GM23338 (cell line): ENCODE measurements at regions not wholly inside any gene's neighbourhood (a gene's known extent, or its start where the extent isn't known, plus 50 kb on each side); places are given as distances from the start of the nearest gene placed in this dataset.

Experiments
- ATAC-seq: fragments of 200-7000 bp; cut with Tn5 transposase; 3 replicates; pipeline ENCODE4 v1.9.1; 2020
- DNase-seq: peaks from one replicate; pipeline ENCODE4 v3.0.0-alpha.2; 2015; ENCODE audit warnings: low spot score
- H2AFZ ChIP-seq: fragments of 200-600 bp; sonication (generic); 2 replicates; pipeline ENCODE4 v1.8.0; 2016; ENCODE audit warnings: antibody characterized with exemption, mild to moderate bottlenecking, moderate library complexity
- H3F3A ChIP-seq: fragments of 200-600 bp; sonication (generic); replicated peaks from 2 replicates; pipeline ENCODE4 v1.8.0; 2017; ENCODE audit warnings: antibody characterized with exemption, mixed run types, low read depth
- H3K27ac ChIP-seq: fragments of 200-600 bp; sonication (generic); 2 replicates; pipeline ENCODE4 v1.6.1; 2016; ENCODE audit warnings: low read depth
- H3K27me3 ChIP-seq: fragments of 200-600 bp; sonication (generic); 2 replicates; pipeline ENCODE4 v1.8.0; 2016; ENCODE audit warnings: mild to moderate bottlenecking, mixed run types, moderate library complexity; ENCODE audit not compliant: insufficient read depth
- H3K36me3 ChIP-seq: fragments of 200-600 bp; sonication (generic); 2 replicates; pipeline ENCODE4 v1.8.0; 2016; ENCODE audit warnings: mild to moderate bottlenecking; ENCODE audit not compliant: insufficient read depth
- H3K4me1 ChIP-seq: fragments of 200-600 bp; sonication (generic); 2 replicates; pipeline ENCODE4 v1.8.0; 2016; ENCODE audit warnings: mild to moderate bottlenecking, moderate library complexity; ENCODE audit not compliant: insufficient read depth
- H3K4me2 ChIP-seq: fragments of 200-600 bp; sonication (generic); 2 replicates; pipeline ENCODE4 v1.7.1; 2017; ENCODE audit warnings: mixed run types
- H3K4me3 ChIP-seq: fragments of 200-600 bp; sonication (generic); 2 replicates; pipeline ENCODE4 v1.6.1; 2016; ENCODE audit warnings: mixed run types
- H3K79me2 ChIP-seq: fragments of 200-600 bp; sonication (generic); replicated peaks from 2 replicates; pipeline ENCODE4 v1.8.0; 2017; ENCODE audit warnings: mild to moderate bottlenecking; ENCODE audit not compliant: insufficient read depth
- H3K9me2 ChIP-seq: fragments of 200-600 bp; sonication (generic); 2 replicates; pipeline ENCODE4 v1.8.0; 2017; ENCODE audit not compliant: insufficient read depth
- H4K20me1 ChIP-seq: fragments of 200-600 bp; sonication (generic); replicated peaks from 2 replicates; pipeline ENCODE4 v1.8.0; 2017; ENCODE audit warnings: mild to moderate bottlenecking; ENCODE audit not compliant: insufficient read depth
- H3K27ac Mint-ChIP-seq: 2 replicates; pipeline ENCODE4 v1.8.0; 2020; ENCODE audit warnings: inconsistent platforms, mild to moderate bottlenecking, moderate library complexity, mixed read lengths
- H3K27me3 Mint-ChIP-seq: 3 replicates; pipeline ENCODE4 v1.8.0; 2022; ENCODE audit warnings: low read depth, mild to moderate bottlenecking, moderate library complexity, mixed read lengths, inconsistent platforms; ENCODE audit not compliant: insufficient read depth, poor library complexity
- H3K36me3 Mint-ChIP-seq: 3 replicates; pipeline ENCODE4 v1.8.0; 2021; ENCODE audit warnings: low read depth, mild to moderate bottlenecking, inconsistent platforms, moderate library complexity, mixed read lengths
- H3K4me1 Mint-ChIP-seq: 3 replicates; pipeline ENCODE4 v1.8.0; 2020; ENCODE audit warnings: mild to moderate bottlenecking, inconsistent platforms, mixed read lengths
- H3K4me3 Mint-ChIP-seq: 3 replicates; pipeline ENCODE4 v1.8.0; 2021; ENCODE audit warnings: moderate library complexity, mild to moderate bottlenecking, inconsistent platforms, mixed read lengths
- H3K9me3 Mint-ChIP-seq: 3 replicates; pipeline ENCODE4 v1.8.0; 2020; ENCODE audit warnings: moderate library complexity, mild to moderate bottlenecking, inconsistent platforms, mixed read lengths
- CREB1 ChIP-seq: fragments of 250-450 bp; sonication (Bioruptor Pico); IDR thresholded peaks from 2 replicates; pipeline ENCODE4 v1.5.0; 2020; ENCODE audit warnings: low read depth, mild to moderate bottlenecking, moderate library complexity
- EZH2 ChIP-seq: fragments of 200-600 bp; sonication (generic); IDR thresholded peaks from one replicate; pipeline ENCODE4 v1.8.0; 2017; ENCODE audit warnings: antibody characterized with exemption, mild to moderate bottlenecking, low read depth; ENCODE audit not compliant: unreplicated experiment
- EZH2phosphoT487 ChIP-seq: fragments of 200-600 bp; sonication (generic); IDR thresholded peaks from one replicate; pipeline ENCODE4 v1.8.1; 2018; ENCODE audit warnings: antibody characterized with exemption; ENCODE audit not compliant: unreplicated experiment
- JUNB ChIP-seq: IDR thresholded peaks from one replicate; pipeline ENCODE4 v1.6.1; 2016; ENCODE audit warnings: antibody characterized with exemption; ENCODE audit not compliant: unreplicated experiment
- NANOG ChIP-seq: IDR thresholded peaks from 2 replicates; pipeline ENCODE4 v1.6.1; 2016; ENCODE audit warnings: antibody characterized with exemption, borderline replicate concordance
- POLR2AphosphoS5 ChIP-seq: IDR thresholded peaks from 2 replicates; pipeline ENCODE4 v1.6.1; 2016; ENCODE audit warnings: antibody characterized with exemption, low read depth
- REST ChIP-seq: IDR thresholded peaks from one replicate; pipeline ENCODE4 v1.6.1; 2018; ENCODE audit warnings: antibody characterized with exemption; ENCODE audit not compliant: unreplicated experiment
- STAT1 ChIP-seq: IDR thresholded peaks from one replicate; pipeline ENCODE4 v1.6.1; 2016; ENCODE audit warnings: antibody characterized with exemption; ENCODE audit not compliant: unreplicated experiment
- ZNF114 ChIP-seq: fragments of 250-450 bp; sonication (Bioruptor Pico); IDR thresholded peaks from 2 replicates; pipeline ENCODE4 v1.5.0; 2020; ENCODE audit warnings: mild to moderate bottlenecking, moderate library complexity
- ZNF331 ChIP-seq: fragments of 250-450 bp; sonication (Bioruptor Pico); IDR thresholded peaks from 2 replicates; pipeline ENCODE4 v1.5.0; 2020; ENCODE audit warnings: low read depth, mild to moderate bottlenecking, moderate library complexity
- ZNF462 ChIP-seq: fragments of 250-450 bp; sonication (Bioruptor Pico); IDR thresholded peaks from 2 replicates; pipeline ENCODE4 v1.5.0; 2020; ENCODE audit warnings: mild to moderate bottlenecking, moderate library complexity

GRCh38 chr3:110518031-110518430, 553.6 kb upstream of the NECTIN3 start:
- Histone ChIP-seq H3K27ac (no peak overlapping the region), H2AFZ (no peak overlapping the region), H3K36me3 (no peaks in the 10 kb centered on the region), H3K9me2 (no peaks in the 10 kb centered on the region), H3K27me3 (no peaks in the 10 kb centered on the region), H3F3A (no peaks in the 10 kb centered on the region), H3K79me2 (no peaks in the 10 kb centered on the region), H3K4me2 (no peak overlapping the region), H3K4me1 (no peaks in the 10 kb centered on the region), H4K20me1 (no peaks in the 10 kb centered on the region), H3K4me3 (no peak overlapping the region)
- ATAC-seq (no peak), DNase-seq (no peak)
- Mint-ChIP-seq H3K4me1 (no peaks in the 10 kb centered on the region; the same call in 2 of the 3 replicates), H3K4me3 (no peak overlapping the region), H3K36me3 (peaks cover 3% of the 10 kb centered on the region; the same call in 1 of the 3 replicates), H3K9me3 (no peaks in the 10 kb centered on the region), H3K27ac (no peak overlapping the region), H3K27me3 (no peaks in the 10 kb centered on the region)
- no peak for TF ChIP-seq JUNB
- TF ChIP-seq EZH2phosphoT487 = no peak
- TF ChIP-seq ZNF331 = no peak
- no peak for TF ChIP-seq POLR2AphosphoS5
- no peak for TF ChIP-seq EZH2
- TF ChIP-seq NANOG = no peak
- no peak for TF ChIP-seq STAT1
- TF ChIP-seq ZNF462 (CRISPR knock-in tag) = no peak

GRCh38 chr3:110519071-110519470, 552.5 kb upstream of the NECTIN3 start:
- ATAC-seq (no peak), DNase-seq (no peak)
- Histone ChIP-seq H3F3A (no peaks in the 10 kb centered on the region), H3K27me3 (no peaks in the 10 kb centered on the region), H3K4me2 (no peak overlapping the region), H2AFZ (no peak overlapping the region), H4K20me1 (no peaks in the 10 kb centered on the region), H3K79me2 (no peaks in the 10 kb centered on the region), H3K4me3 (no peak overlapping the region), H3K4me1 (no peaks in the 10 kb centered on the region), H3K27ac (no peak overlapping the region), H3K36me3 (no peaks in the 10 kb centered on the region), H3K9me2 (no peaks in the 10 kb centered on the region)
- H3K9me3 Mint-ChIP-seq = peaks cover 6% of the 10 kb centered on the region
- TF ChIP-seq ZNF331 (no peak), REST (no peak), JUNB (no peak), STAT1 (no peak), EZH2 (no peak), CREB1 (CRISPR knock-in tag) (no peak), ZNF114 (CRISPR knock-in tag) (no peak)
- H3K4me1 Mint-ChIP-seq = peaks cover 3% of the 10 kb centered on the region; the same call in 2 of the 3 replicates
- no peak overlapping the region for H3K27ac Mint-ChIP-seq
- H3K36me3 Mint-ChIP-seq = peaks cover 10% of the 10 kb centered on the region; the same call in 2 of the 3 replicates
- no peak overlapping the region for H3K4me3 Mint-ChIP-seq
- H3K27me3 Mint-ChIP-seq = no peaks in the 10 kb centered on the region
